ENCODE measurements at regions not wholly inside any gene's neighbourhood (a gene's known extent, or its start where the extent isn't known, plus 50 kb on each side); places are given as distances from the start of the nearest gene placed in this dataset.

DNA sequence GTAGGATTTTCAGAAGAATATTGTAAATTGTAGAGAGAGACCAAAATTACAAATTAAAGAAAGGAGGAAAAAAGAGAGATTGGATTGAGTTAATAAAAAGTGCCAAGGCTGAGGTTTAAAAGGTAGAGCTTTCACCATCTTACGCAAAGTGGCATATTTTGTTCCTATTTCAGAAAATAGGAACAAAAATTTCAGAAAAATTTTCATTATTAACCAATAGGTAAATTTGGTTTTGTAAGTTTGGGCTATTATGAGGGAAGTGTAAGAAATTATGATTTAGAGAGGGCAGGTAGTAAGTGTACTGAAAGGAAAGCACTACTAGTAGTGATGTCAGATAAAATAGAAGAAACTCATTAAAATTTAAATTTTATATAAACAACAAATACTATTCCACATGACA is 479.7 kb downstream of the ACTRT1 start (continued):
- TF ChIP-seq CHD2 (IDR thresholded peaks at IDR 0.05; ENCODE audit: borderline replicate concordance, low read depth, low read length) (no peak), POU2F2 (IDR thresholded peaks at IDR 0.05; ENCODE audit: borderline replicate concordance, low read depth, low read length) (no peak), CEBPZ (IDR thresholded peaks at IDR 0.05; ENCODE audit: low read depth, low read length) (no peak), CBX5 (IDR thresholded peaks at IDR 0.05; ENCODE audit: low read depth) (no peak), TARDBP (IDR thresholded peaks at IDR 0.05; ENCODE audit: borderline replicate concordance) (no peak), POLR2AphosphoS5 (IDR thresholded peaks at IDR 0.05; ENCODE audit: low read length) (no peak), GATAD2B (conservative IDR thresholded peaks at IDR 0.05; ENCODE audit: low read depth) (no peak), CUX1 (IDR thresholded peaks at IDR 0.05; ENCODE audit: insufficient replicate concordance, low read depth, low read length) (no peak)
- TF ChIP-seq, protein P1, sequence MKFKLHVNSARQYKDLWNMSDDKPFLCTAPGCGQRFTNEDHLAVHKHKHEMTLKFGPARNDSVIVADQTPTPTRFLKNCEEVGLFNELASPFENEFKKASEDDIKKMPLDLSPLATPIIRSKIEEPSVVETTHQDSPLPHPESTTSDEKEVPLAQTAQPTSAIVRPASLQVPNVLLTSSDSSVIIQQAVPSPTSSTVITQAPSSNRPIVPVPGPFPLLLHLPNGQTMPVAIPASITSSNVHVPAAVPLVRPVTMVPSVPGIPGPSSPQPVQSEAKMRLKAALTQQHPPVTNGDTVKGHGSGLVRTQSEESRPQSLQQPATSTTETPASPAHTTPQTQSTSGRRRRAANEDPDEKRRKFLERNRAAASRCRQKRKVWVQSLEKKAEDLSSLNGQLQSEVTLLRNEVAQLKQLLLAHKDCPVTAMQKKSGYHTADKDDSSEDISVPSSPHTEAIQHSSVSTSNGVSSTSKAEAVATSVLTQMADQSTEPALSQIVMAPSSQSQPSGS (IDR thresholded peaks at IDR 0.05; ENCODE audit: low read length), result no peak
- TF ChIP-seq, protein P2, sequence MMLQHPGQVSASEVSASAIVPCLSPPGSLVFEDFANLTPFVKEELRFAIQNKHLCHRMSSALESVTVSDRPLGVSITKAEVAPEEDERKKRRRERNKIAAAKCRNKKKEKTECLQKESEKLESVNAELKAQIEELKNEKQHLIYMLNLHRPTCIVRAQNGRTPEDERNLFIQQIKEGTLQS (IDR thresholded peaks at IDR 0.05; ENCODE audit: borderline replicate concordance, extremely low read depth, low read depth, low read length), result no peak

Measured in GM12878 (cell line).